SK-N-SH (cell line): ENCODE measurements at regions not wholly inside any gene's neighbourhood (a gene's known extent, or its start where the extent isn't known, plus 50 kb on each side); places are given as distances from the start of the nearest gene placed in this dataset.

Source experiments
- CTCF ChIA-PET: fragments of 300-600, 350-600 bp; formaldehyde crosslinking; extraction: SDS; loops from one replicate; lab custom pipeline; 2021; lab: Yijun Ruan, JAX
- POLR2A ChIA-PET: fragments of 350-600 bp; sonication (Branson Sonifier 250); formaldehyde crosslinking; extraction: SDS; loops from one replicate; lab custom pipeline; 2020; ENCODE audit warnings: antibody characterized with exemption, inconsistent platforms; lab: Yijun Ruan, JAX
- DNase-seq: peaks from one replicate; pipeline ENCODE4 v3.0.0; 2012
- H2AFZ ChIP-seq: fragments of 200-600 bp; sonication (generic); 2 replicates; pipeline ENCODE4 v1.8.1; 2016; ENCODE audit warnings: antibody characterized with exemption, mild to moderate bottlenecking, low read depth
- H3F3A ChIP-seq: fragments of 200-600 bp; sonication (generic); replicated peaks from 2 replicates; pipeline ENCODE3; 2016; ENCODE audit warnings: antibody characterized with exemption, mild to moderate bottlenecking; ENCODE audit not compliant: insufficient read depth
- H3K27ac ChIP-seq, 2 experiments: fragments of 200-500 bp in 1 of 2; fragments of 200-600 bp in 1 of 2; sonication (Bioruptor generic) in 1 of 2; sonication (generic), shearing (Covaris generic) in 1 of 2; 2 replicates each; pipeline versions ENCODE4 v1.5.1 to v1.6.1; 2014 to 2016; ENCODE audit warnings: low read depth in 2 of 2, inconsistent platforms in 1 of 2, low read length in 1 of 2, mild to moderate bottlenecking in 1 of 2, mixed read lengths in 1 of 2
- H3K27me3 ChIP-seq: fragments of 200-600 bp; sonication (generic), shearing (Covaris generic); 2 replicates; pipeline ENCODE4 v1.6.1; 2016; ENCODE audit warnings: mixed run types; ENCODE audit not compliant: insufficient read depth
- H3K36me3 ChIP-seq, 2 experiments: fragments of 200-500 bp in 1 of 2; fragments of 200-600 bp in 1 of 2; sonication (Bioruptor generic) in 1 of 2; sonication (generic) in 1 of 2; replicated peaks in 1 of 2; 2 replicates each; pipeline versions ENCODE3 to v1.5.1; 2014 to 2016; ENCODE audit warnings: low read length in 1 of 2, mild to moderate bottlenecking in 1 of 2; ENCODE audit not compliant: insufficient read depth in 2 of 2, control insufficient read depth in 1 of 2
- H3K4me1 ChIP-seq, 2 experiments: fragments of 200-500 bp in 1 of 2; fragments of 200-600 bp in 1 of 2; sonication (Bioruptor generic) in 1 of 2; sonication (generic), shearing (Covaris generic) in 1 of 2; 2 replicates each; pipeline versions ENCODE4 v1.5.1 to v1.6.1; 2014 to 2016; ENCODE audit warnings: low read depth in 1 of 2, low read length in 1 of 2, mixed run types in 1 of 2; ENCODE audit not compliant: insufficient read depth in 2 of 2, control insufficient read depth in 1 of 2
- H3K4me2 ChIP-seq: fragments of 200-600 bp; sonication (generic), shearing (Covaris generic); 2 replicates; pipeline ENCODE4 v1.6.1; 2017; ENCODE audit warnings: mixed run types
- H3K4me3 ChIP-seq, 2 experiments: fragments of 200-500 bp in 1 of 2; fragments of 200-600 bp in 1 of 2; sonication (Bioruptor generic) in 1 of 2; sonication (generic), shearing (Covaris generic) in 1 of 2; 2 replicates each; pipeline versions ENCODE4 v1.5.1 to v1.8.1; 2014 to 2016; ENCODE audit warnings: low read depth in 2 of 2, inconsistent platforms in 1 of 2, low read length in 1 of 2, mild to moderate bottlenecking in 1 of 2, mixed read lengths in 1 of 2, moderate library complexity in 1 of 2
- H3K79me2 ChIP-seq: fragments of 200-600 bp; sonication (generic); 2 replicates; pipeline ENCODE4 v1.8.1; 2017; ENCODE audit warnings: mild to moderate bottlenecking; ENCODE audit not compliant: insufficient read depth
- H3K9ac ChIP-seq: fragments of 200-600 bp; sonication (generic); 2 replicates; pipeline ENCODE4 v1.6.1; 2017; ENCODE audit warnings: mixed run types
- H3K9me2 ChIP-seq: fragments of 200-600 bp; sonication (generic); 2 replicates; pipeline ENCODE4 v1.6.1; 2017; ENCODE audit warnings: mixed run types
- H3K9me3 ChIP-seq: fragments of 200-600 bp; sonication (generic); 2 replicates; pipeline ENCODE4 v1.6.1; 2017; ENCODE audit warnings: mixed run types, mild to moderate bottlenecking, moderate library complexity
- H4K20me1 ChIP-seq: fragments of 200-600 bp; sonication (generic); 2 replicates; pipeline ENCODE4 v1.6.1; 2017; ENCODE audit warnings: mild to moderate bottlenecking, mixed run types; ENCODE audit not compliant: insufficient read depth
- CHD2 ChIP-seq: fragments of 150-350 bp; IDR thresholded peaks from 2 replicates; pipeline ENCODE4 v1.6.1; 2018; ENCODE audit warnings: low read length; ENCODE audit not compliant: partially characterized antibody
- EP300 ChIP-seq, 2 experiments: IDR thresholded peaks; 2 replicates each; pipeline versions ENCODE4 v1.4.0 to v1.6.1; 2012; ENCODE audit warnings: borderline replicate concordance in 1 of 2, low read depth in 1 of 2, low read length in 1 of 2
- FOSL2 ChIP-seq: IDR thresholded peaks from 2 replicates; pipeline ENCODE4 v1.4.0; 2012; ENCODE audit warnings: low read depth, mild to moderate bottlenecking, moderate library complexity, borderline replicate concordance
- GATA2 ChIP-seq: sonication (generic); formaldehyde crosslinking; IDR thresholded peaks from 2 replicates; pipeline ENCODE4 v1.5.0; 2020; ENCODE audit warnings: mild to moderate bottlenecking, missing genetic modification reagents
- IRF3 ChIP-seq: fragments of 150-350 bp; IDR thresholded peaks from 2 replicates; pipeline ENCODE4 v1.6.1; 2016; ENCODE audit warnings: mild to moderate bottlenecking, low read depth, low read length
- JUND ChIP-seq: IDR thresholded peaks from 2 replicates; pipeline ENCODE4 v1.4.0; 2012
- MAX ChIP-seq: IDR thresholded peaks from 2 replicates; pipeline ENCODE4 v1.4.0; 2012; ENCODE audit warnings: low read depth
- MEF2A ChIP-seq: IDR thresholded peaks from 2 replicates; pipeline ENCODE4 v1.4.0; 2012; ENCODE audit warnings: low read depth, borderline replicate concordance
- MXI1 ChIP-seq: IDR thresholded peaks from 2 replicates; pipeline ENCODE4 v1.6.1; 2012; ENCODE audit warnings: mild to moderate bottlenecking, low read depth, low read length, improper control_type of control experiment
- PBX3 ChIP-seq: IDR thresholded peaks from 2 replicates; pipeline ENCODE4; 2012
- POLR2AphosphoS5 ChIP-seq: IDR thresholded peaks from 2 replicates; pipeline ENCODE4 v1.6.1; 2012; ENCODE audit warnings: low read depth, low read length
- RAD21 ChIP-seq: IDR thresholded peaks from 2 replicates; pipeline ENCODE4 v1.6.1; 2012; ENCODE audit warnings: mild to moderate bottlenecking, low read length
- RFX5 ChIP-seq: IDR thresholded peaks from 2 replicates; pipeline ENCODE4 v1.6.1; 2012; ENCODE audit warnings: mild to moderate bottlenecking, improper control_type of control experiment, low read length
- RXRA ChIP-seq: IDR thresholded peaks from 2 replicates; pipeline ENCODE4 v1.4.0; 2012; ENCODE audit warnings: low read depth, mild to moderate bottlenecking, borderline replicate concordance
- TCF12 ChIP-seq: IDR thresholded peaks from 2 replicates; pipeline ENCODE4 v1.4.0; 2012
- USF1 ChIP-seq: IDR thresholded peaks from 2 replicates; pipeline ENCODE4 v1.4.0; 2012; ENCODE audit warnings: low read depth, borderline replicate concordance
- USF2 ChIP-seq: fragments of 150-350 bp; IDR thresholded peaks from 2 replicates; pipeline ENCODE4 v1.6.1; 2017; ENCODE audit warnings: antibody characterized with exemption, low read length, low read depth, borderline replicate concordance
- ZBTB33 ChIP-seq: IDR thresholded peaks from 2 replicates; pipeline ENCODE4 v1.4.0; 2012; ENCODE audit warnings: low read depth, borderline replicate concordance
- WGBS: methylation state at CpG from one replicate; pipeline ENCODE4 v1.1.6; 2017; ENCODE audit warnings: low lambda C conversion rate; 5-methylcytosine and 5-hydroxymethylcytosine counted together

- 89% methylated on average over 2 of the region's 2 CpGs for WGBS
- Histone ChIP-seq H3K79me2 (no peaks in the 10 kb centered on the region), H3F3A (no peaks in the 10 kb centered on the region), H3K4me3 (no peak overlapping the region), H3K27me3 (no peaks in the 10 kb centered on the region), H3K27ac (no peak overlapping the region), H3K4me2 (no peak overlapping the region), H4K20me1 (no peaks in the 10 kb centered on the region)
- DNase-seq = no peak
- CTCF ChIA-PET = interaction anchor here (0.6 kb wide), 1 partner anchor 115 kb away, joined by 3 read pairs; no protein-coding TSS in a partner anchor
- TF ChIP-seq PBX3 (no peak), USF2 (no peak), USF1 (no peak), RAD21 (no peak), POLR2AphosphoS5 (no peak), MAX (no peak), FOSL2 (no peak), IRF3 (no peak), GATA2 (CRISPR knock-in tag) (no peak), CHD2 (no peak), JUND (no peak), MXI1 (no peak), TCF12 (no peak), MEF2A (no peak), RFX5 (no peak), ZBTB33 (no peak), RXRA (no peak), EP300 (IDR thresholded peaks at IDR 0.05; ENCODE audit: borderline replicate concordance in 1 of 2, low read depth in 1 of 2, low read length in 1 of 2) (no peak)
- TF ChIP-seq, all 33 proteins: peak for 0
- POLR2A ChIA-PET = interaction anchor here (0.6 kb wide), 1 partner anchor 10 kb away, joined by 4 read pairs; no protein-coding TSS in a partner anchor
- Histone ChIP-seq H3K9me3 (no peaks in the 10 kb centered on the region; the same call in 1 of the 2 replicates), H3K4me1 (peaks cover 0 to 3% of the 10 kb centered on the region in 2 experiments; a peak in 2 of 4 replicates), H3K9ac (no peak overlapping the region), H3K9me2 (no peaks in the 10 kb centered on the region), H2AFZ (no peak overlapping the region), H3K36me3 (no peaks in the 10 kb centered on the region)
Measured at GRCh38 chr1:168881656-168882260, 152.8 kb upstream of the DPT start.
